Neural cell (in vitro differentiated cells): ENCODE measurements at regions not wholly inside any gene's neighbourhood (a gene's known extent, or its start where the extent isn't known, plus 50 kb on each side); places are given as distances from the start of the nearest gene placed in this dataset.

Source experiments
- H2AFZ ChIP-seq: fragments of 200-600, 300-800 bp; sonication (generic), shearing (Covaris generic); 2 replicates; pipeline ENCODE4 v1.6.0; 2014; ENCODE audit warnings: low read depth, mild to moderate bottlenecking, antibody characterized with exemption, low read length, moderate library complexity
- H3F3A ChIP-seq: fragments of 200-600 bp; shearing (Covaris generic); 2 replicates; pipeline ENCODE4 v1.6.1; 2016; ENCODE audit warnings: mild to moderate bottlenecking, moderate library complexity, mixed read lengths, antibody characterized with exemption, low read length; ENCODE audit not compliant: insufficient read depth, poor library complexity, severe bottlenecking
- H3K27ac ChIP-seq: fragments of 200-600, 300-800 bp; sonication (generic), shearing (Covaris generic); 2 replicates; pipeline ENCODE4 v1.5.1; 2014; ENCODE audit warnings: mild to moderate bottlenecking, low read length, moderate library complexity
- H3K27me3 ChIP-seq: fragments of 300-800, 200-600 bp; sonication (generic), shearing (Covaris generic); 2 replicates; pipeline ENCODE4 v1.6.0; 2014; ENCODE audit warnings: mild to moderate bottlenecking, low read depth, low read length, moderate library complexity; ENCODE audit not compliant: insufficient read depth
- H3K36me3 ChIP-seq: fragments of 300-800, 200-600 bp; sonication (generic), shearing (Covaris generic); 2 replicates; pipeline ENCODE4 v1.5.1; 2014; ENCODE audit warnings: mild to moderate bottlenecking, antibody characterized with exemption, low read length, moderate library complexity; ENCODE audit not compliant: insufficient read depth
- H3K4me2 ChIP-seq: fragments of 300-800, 200-600 bp; sonication (generic), shearing (Covaris generic); 2 replicates; pipeline ENCODE4 v1.6.0; 2014; ENCODE audit warnings: mild to moderate bottlenecking, low read length
- H3K4me3 ChIP-seq: fragments of 300-800, 200-600 bp; sonication (generic), shearing (Covaris generic); 2 replicates; pipeline ENCODE4 v1.5.1; 2014; ENCODE audit warnings: mild to moderate bottlenecking, low read length, moderate library complexity
- H3K79me2 ChIP-seq: fragments of 200-600 bp; shearing (Covaris generic); replicated peaks from 2 replicates; pipeline ENCODE4 v1.6.0; 2014; ENCODE audit warnings: mild to moderate bottlenecking, low read length, moderate library complexity; ENCODE audit not compliant: insufficient read depth
- H3K9ac ChIP-seq: fragments of 300-800, 200-600 bp; sonication (generic), shearing (Covaris generic); 2 replicates; pipeline ENCODE4 v1.6.1; 2016; ENCODE audit warnings: mild to moderate bottlenecking, low read length, mixed read lengths
- H3K9me2 ChIP-seq: fragments of 200-600 bp; shearing (Covaris generic); 2 replicates; pipeline ENCODE4 v1.6.1; 2016; ENCODE audit warnings: mild to moderate bottlenecking, low read length, mixed read lengths; ENCODE audit not compliant: insufficient read depth
- H3K9me3 ChIP-seq: fragments of 200-600, 300-800 bp; sonication (generic), shearing (Covaris generic); 2 replicates; pipeline ENCODE4 v1.6.1; 2016; ENCODE audit warnings: mild to moderate bottlenecking, mixed run types, low read length, moderate library complexity, mixed read lengths
- H4K20me1 ChIP-seq: fragments of 200-600 bp; shearing (Covaris generic); 2 replicates; pipeline ENCODE4 v1.6.1; 2016; ENCODE audit warnings: mild to moderate bottlenecking, mixed run types; ENCODE audit not compliant: insufficient read depth
- EP300 ChIP-seq: fragments of 450-650 bp; conservative IDR thresholded peaks from 2 replicates; pipeline ENCODE4 v1.6.1; 2014; ENCODE audit warnings: antibody characterized with exemption, mild to moderate bottlenecking, moderate library complexity; ENCODE audit not compliant: poor library complexity, severe bottlenecking
- EZH2 ChIP-seq: fragments of 200-600, 300-800 bp; shearing (Covaris generic), sonication (generic); IDR thresholded peaks from 2 replicates; pipeline ENCODE4 v1.6.1; 2014; ENCODE audit warnings: antibody characterized with exemption, low read length, borderline replicate concordance, mild to moderate bottlenecking; ENCODE audit not compliant: insufficient read depth, poor library complexity, severe bottlenecking
- MXI1 ChIP-seq: fragments of 450-650 bp; conservative IDR thresholded peaks from 2 replicates; pipeline ENCODE4 v1.6.1; 2014; ENCODE audit warnings: antibody characterized with exemption, mild to moderate bottlenecking; ENCODE audit not compliant: poor library complexity, severe bottlenecking
- POLR2AphosphoS5 ChIP-seq: IDR thresholded peaks from 2 replicates; pipeline ENCODE4 v1.6.1; 2012
- RAD21 ChIP-seq: fragments of 450-650 bp; conservative IDR thresholded peaks from 2 replicates; pipeline ENCODE4 v1.6.1; 2014; ENCODE audit warnings: antibody characterized with exemption, mild to moderate bottlenecking, moderate library complexity
- SMC3 ChIP-seq: fragments of 450-650 bp; conservative IDR thresholded peaks from 2 replicates; pipeline ENCODE4 v1.6.1; 2014; ENCODE audit warnings: antibody characterized with exemption, mild to moderate bottlenecking, moderate library complexity; ENCODE audit not compliant: poor library complexity
- TAF1 ChIP-seq: IDR thresholded peaks from 2 replicates; pipeline ENCODE4 v1.6.1; 2012; ENCODE audit warnings: low read depth
- TF ChIP-seq, protein P1 (sequence below): fragments of 450-650 bp; IDR thresholded peaks from 2 replicates; pipeline ENCODE4 v1.5.1; 2014; ENCODE audit warnings: antibody characterized with exemption, mild to moderate bottlenecking, moderate library complexity; ENCODE audit not compliant: poor library complexity, severe bottlenecking
- TF ChIP-seq, protein P2 (sequence below): IDR thresholded peaks from 2 replicates; pipeline ENCODE4 v1.6.1; 2012; ENCODE audit warnings: borderline replicate concordance

DNA sequence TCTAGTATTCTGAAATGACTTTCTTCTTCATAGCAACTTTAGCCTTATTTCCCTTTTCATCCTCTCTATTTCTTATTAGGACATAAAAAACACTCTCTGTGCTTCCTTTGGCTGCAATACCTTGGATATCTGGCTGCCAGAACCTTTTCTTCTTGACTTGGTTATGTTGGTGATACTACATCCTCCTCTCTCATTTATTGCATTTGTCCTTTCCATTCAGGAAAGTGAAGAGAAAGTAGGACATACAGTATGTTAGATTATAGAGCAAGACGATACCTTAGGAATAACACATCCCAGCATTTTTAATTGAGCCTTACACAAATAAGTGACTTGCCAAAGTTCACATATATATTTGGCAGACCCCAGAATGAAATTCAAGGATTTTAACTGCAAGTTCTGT, 210.1 kb upstream of the PPP1R3A start:
- TF ChIP-seq RAD21 = no peak
- TF ChIP-seq, protein P1, sequence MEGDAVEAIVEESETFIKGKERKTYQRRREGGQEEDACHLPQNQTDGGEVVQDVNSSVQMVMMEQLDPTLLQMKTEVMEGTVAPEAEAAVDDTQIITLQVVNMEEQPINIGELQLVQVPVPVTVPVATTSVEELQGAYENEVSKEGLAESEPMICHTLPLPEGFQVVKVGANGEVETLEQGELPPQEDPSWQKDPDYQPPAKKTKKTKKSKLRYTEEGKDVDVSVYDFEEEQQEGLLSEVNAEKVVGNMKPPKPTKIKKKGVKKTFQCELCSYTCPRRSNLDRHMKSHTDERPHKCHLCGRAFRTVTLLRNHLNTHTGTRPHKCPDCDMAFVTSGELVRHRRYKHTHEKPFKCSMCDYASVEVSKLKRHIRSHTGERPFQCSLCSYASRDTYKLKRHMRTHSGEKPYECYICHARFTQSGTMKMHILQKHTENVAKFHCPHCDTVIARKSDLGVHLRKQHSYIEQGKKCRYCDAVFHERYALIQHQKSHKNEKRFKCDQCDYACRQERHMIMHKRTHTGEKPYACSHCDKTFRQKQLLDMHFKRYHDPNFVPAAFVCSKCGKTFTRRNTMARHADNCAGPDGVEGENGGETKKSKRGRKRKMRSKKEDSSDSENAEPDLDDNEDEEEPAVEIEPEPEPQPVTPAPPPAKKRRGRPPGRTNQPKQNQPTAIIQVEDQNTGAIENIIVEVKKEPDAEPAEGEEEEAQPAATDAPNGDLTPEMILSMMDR = no peak
- TF ChIP-seq TAF1 = no peak
- TF ChIP-seq EZH2 = no peak
- no peak for TF ChIP-seq SMC3
- TF ChIP-seq POLR2AphosphoS5 = no peak
- TF ChIP-seq, protein P2, sequence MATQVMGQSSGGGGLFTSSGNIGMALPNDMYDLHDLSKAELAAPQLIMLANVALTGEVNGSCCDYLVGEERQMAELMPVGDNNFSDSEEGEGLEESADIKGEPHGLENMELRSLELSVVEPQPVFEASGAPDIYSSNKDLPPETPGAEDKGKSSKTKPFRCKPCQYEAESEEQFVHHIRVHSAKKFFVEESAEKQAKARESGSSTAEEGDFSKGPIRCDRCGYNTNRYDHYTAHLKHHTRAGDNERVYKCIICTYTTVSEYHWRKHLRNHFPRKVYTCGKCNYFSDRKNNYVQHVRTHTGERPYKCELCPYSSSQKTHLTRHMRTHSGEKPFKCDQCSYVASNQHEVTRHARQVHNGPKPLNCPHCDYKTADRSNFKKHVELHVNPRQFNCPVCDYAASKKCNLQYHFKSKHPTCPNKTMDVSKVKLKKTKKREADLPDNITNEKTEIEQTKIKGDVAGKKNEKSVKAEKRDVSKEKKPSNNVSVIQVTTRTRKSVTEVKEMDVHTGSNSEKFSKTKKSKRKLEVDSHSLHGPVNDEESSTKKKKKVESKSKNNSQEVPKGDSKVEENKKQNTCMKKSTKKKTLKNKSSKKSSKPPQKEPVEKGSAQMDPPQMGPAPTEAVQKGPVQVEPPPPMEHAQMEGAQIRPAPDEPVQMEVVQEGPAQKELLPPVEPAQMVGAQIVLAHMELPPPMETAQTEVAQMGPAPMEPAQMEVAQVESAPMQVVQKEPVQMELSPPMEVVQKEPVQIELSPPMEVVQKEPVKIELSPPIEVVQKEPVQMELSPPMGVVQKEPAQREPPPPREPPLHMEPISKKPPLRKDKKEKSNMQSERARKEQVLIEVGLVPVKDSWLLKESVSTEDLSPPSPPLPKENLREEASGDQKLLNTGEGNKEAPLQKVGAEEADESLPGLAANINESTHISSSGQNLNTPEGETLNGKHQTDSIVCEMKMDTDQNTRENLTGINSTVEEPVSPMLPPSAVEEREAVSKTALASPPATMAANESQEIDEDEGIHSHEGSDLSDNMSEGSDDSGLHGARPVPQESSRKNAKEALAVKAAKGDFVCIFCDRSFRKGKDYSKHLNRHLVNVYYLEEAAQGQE = no peak
- Histone ChIP-seq H3K27ac (no peak overlapping the region), H3K9me2 (no peaks in the 10 kb centered on the region), H3K4me2 (no peak overlapping the region), H3K4me3 (no peak overlapping the region), H4K20me1 (no peaks in the 10 kb centered on the region), H3K9ac (no peak overlapping the region), H3K27me3 (no peaks in the 10 kb centered on the region), H3K9me3 (no peaks in the 10 kb centered on the region), H3K79me2 (no peaks in the 10 kb centered on the region), H3F3A (no peaks in the 10 kb centered on the region), H2AFZ (no peak overlapping the region), H3K36me3 (no peaks in the 10 kb centered on the region)

DNA sequence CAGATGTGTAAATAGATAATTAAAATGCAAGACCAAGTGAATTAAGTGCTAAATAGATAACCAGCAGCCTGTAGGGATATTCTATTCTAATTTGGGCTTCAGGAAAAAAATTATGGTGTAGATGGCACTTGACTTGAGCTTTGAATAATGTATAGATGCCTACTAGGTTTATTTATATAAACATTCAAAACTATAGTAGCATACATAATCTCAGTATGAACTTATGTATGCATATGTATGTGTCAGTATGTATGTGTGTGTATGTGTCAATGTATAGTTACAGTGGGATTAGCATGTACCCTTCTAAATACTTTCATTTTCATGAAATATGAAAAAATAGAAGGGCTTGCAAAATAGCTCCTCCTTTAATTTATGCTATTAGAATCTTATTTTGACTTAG, 207.3 kb upstream of the PPP1R3A start:
- H3K79me2 ChIP-seq = no peaks in the 10 kb centered on the region
- H3K9me3 ChIP-seq = no peaks in the 10 kb centered on the region
- no peak overlapping the region for H3K4me3 ChIP-seq
- H3K27me3 ChIP-seq = no peaks in the 10 kb centered on the region
- H2AFZ ChIP-seq = no peak overlapping the region
- no peak overlapping the region for H3K9ac ChIP-seq
- H3K27ac ChIP-seq = no peak overlapping the region
- no peak overlapping the region for H3K4me2 ChIP-seq
- no peaks in the 10 kb centered on the region for H3F3A ChIP-seq
- TF ChIP-seq POLR2AphosphoS5 (no peak), EP300 (no peak), TAF1 (no peak), SMC3 (no peak), EZH2 (no peak), MXI1 (no peak), RAD21 (no peak)
- TF ChIP-seq, protein P2 = no peak
- TF ChIP-seq, protein P1 = no peak
- no peaks in the 10 kb centered on the region for H3K9me2 ChIP-seq
- H4K20me1 ChIP-seq = no peaks in the 10 kb centered on the region
- no peaks in the 10 kb centered on the region for H3K36me3 ChIP-seq
